Astrocyte (in vitro differentiated cells and primary cell): ENCODE measurements at regions not wholly inside any gene's neighbourhood (a gene's known extent, or its start where the extent isn't known, plus 50 kb on each side); places are given as distances from the start of the nearest gene placed in this dataset.

Experiments used
- CTCF ChIP-seq: IDR thresholded peaks from 2 replicates; pipeline ENCODE4 v1.5.1; 2011; ENCODE audit warnings: low read depth, mild to moderate bottlenecking, inconsistent platforms, low read length, moderate library complexity; ENCODE audit not compliant: insufficient read depth
- EZH2 ChIP-seq: IDR thresholded peaks from 2 replicates; pipeline ENCODE4 v1.6.1; 2012; ENCODE audit warnings: mild to moderate bottlenecking, low read length, inconsistent platforms; ENCODE audit not compliant: insufficient read depth

GRCh38 chr9:103660830-103661229 lies 433.3 kb upstream of the SMC2 start:
- no peak for TF ChIP-seq CTCF
- TF ChIP-seq EZH2: no peak
